HUES64 (cell line): ENCODE measurements at regions not wholly inside any gene's neighbourhood (a gene's known extent, or its start where the extent isn't known, plus 50 kb on each side); places are given as distances from the start of the nearest gene placed in this dataset.
"Not testable (repeated sequence)": the region's sequence is repeated elsewhere in the genome, so short reads cannot be mapped to it uniquely, and the experiment has no call there.

Experiments
- H3K27ac ChIP-seq: 2 replicates; pipeline ENCODE4 v1.7.0; 2013; ENCODE audit warnings: low read depth, low read length, inconsistent platforms
- H3K27me3 ChIP-seq: 2 replicates; pipeline ENCODE4 v1.6.1; 2013; ENCODE audit warnings: mild to moderate bottlenecking, low read length; ENCODE audit not compliant: insufficient read depth
- H3K36me3 ChIP-seq: 2 replicates; pipeline ENCODE4 v1.6.1; 2013; ENCODE audit warnings: mild to moderate bottlenecking, low read length; ENCODE audit not compliant: insufficient read depth
- H3K4me1 ChIP-seq: 2 replicates; pipeline ENCODE4 v1.6.1; 2013; ENCODE audit warnings: mild to moderate bottlenecking, low read length, moderate library complexity; ENCODE audit not compliant: insufficient read depth
- H3K4me3 ChIP-seq: 2 replicates; pipeline ENCODE4 v1.5.1; 2013; ENCODE audit warnings: mild to moderate bottlenecking, low read length, moderate library complexity
- H3K9ac ChIP-seq: 2 replicates; pipeline ENCODE4 v1.6.1; 2013; ENCODE audit warnings: mild to moderate bottlenecking, low read depth, low read length
- H3K9me3 ChIP-seq: 2 replicates; pipeline ENCODE4 v1.6.1; 2013; ENCODE audit warnings: low read depth, low read length; ENCODE audit not compliant: insufficient read depth
- WGBS: fragments of 150-250, 120-280 bp; methylation state at CpG from one replicate; pipeline ENCODE4 v1.1.7; 2013; ENCODE audit warnings: missing lambda C conversion rate; 5-methylcytosine and 5-hydroxymethylcytosine counted together

- Histone ChIP-seq H3K36me3 (no peaks in the 10 kb centered on the region), H3K27ac (no peak overlapping the region), H3K4me3 (no peak overlapping the region), H3K9ac (no peak overlapping the region), H3K4me1 (0 out of 2 replicates have a peak, but pooled peaks cover 2% of the 10 kb centered on the region), H3K9me3 (no peaks in the 10 kb centered on the region), H3K27me3 (no peaks in the 10 kb centered on the region)
- WGBS = 97% methylated on average over 8 of the region's 8 CpGs
Observed at GRCh38 chr3:74135808-74136207, 478.7 kb downstream of the CNTN3 start.

GRCh38 chr3:74134831-74135230 lies 479.6 kb downstream of the CNTN3 start:
- H3K27me3 ChIP-seq = no peaks in the 10 kb centered on the region
- no peaks in the 10 kb centered on the region for H3K9me3 ChIP-seq
- 89% methylated on average over 2 of the region's 2 CpGs for WGBS

GRCh38 chr3:74131546-74132328 lies 482.7 kb downstream of the CNTN3 start:
- H3K4me1 ChIP-seq, H3K9me3 ChIP-seq: not testable (repeated sequence)
- 81% methylated on average over 6 of the region's 6 CpGs for WGBS

More at GRCh38 chr3:74134831-74135230, 479.6 kb downstream of the CNTN3 start:
- 0 out of 2 replicates have a peak, but pooled peaks cover 2% of the 10 kb centered on the region for H3K4me1 ChIP-seq
- no peak overlapping the region for H3K4me3 ChIP-seq
- H3K36me3 ChIP-seq = no peaks in the 10 kb centered on the region
- no peak overlapping the region for H3K27ac ChIP-seq
- H3K9ac ChIP-seq = no peak overlapping the region

GRCh38 chr3:74129611-74130010 lies 484.8 kb downstream of the CNTN3 start:
- no peak overlapping the region for H3K27ac ChIP-seq
- H3K9ac ChIP-seq = no peak overlapping the region
- no peaks in the 10 kb centered on the region for H3K9me3 ChIP-seq
- no peak overlapping the region for H3K4me3 ChIP-seq
- no peaks in the 10 kb centered on the region for H3K27me3 ChIP-seq
- H3K4me1 ChIP-seq = 0 out of 2 replicates have a peak, but pooled peaks cover 2% of the 10 kb centered on the region
- no peaks in the 10 kb centered on the region for H3K36me3 ChIP-seq
- WGBS = 96% methylated on average over 2 of the region's 2 CpGs

More at GRCh38 chr3:74131546-74132328, 482.7 kb downstream of the CNTN3 start:
- not testable (repeated sequence) for H3K27me3 ChIP-seq, H3K27ac ChIP-seq, H3K4me3 ChIP-seq, H3K36me3 ChIP-seq, H3K9ac ChIP-seq

GRCh38 chr3:74129056-74129455 lies 485.4 kb downstream of the CNTN3 start:
- Histone ChIP-seq H3K36me3 (no peaks in the 10 kb centered on the region), H3K4me1 (no peaks in the 10 kb centered on the region), H3K27me3 (no peaks in the 10 kb centered on the region), H3K9ac (no peak overlapping the region), H3K9me3 (no peaks in the 10 kb centered on the region), H3K27ac (no peak overlapping the region), H3K4me3 (no peak overlapping the region)
- WGBS = 100% methylated on average over 1 of the region's 1 CpG

- no peaks in the 10 kb centered on the region for H3K27me3 ChIP-seq
- no peak overlapping the region for H3K4me3 ChIP-seq
- WGBS = 100% methylated on average over 1 of the region's 1 CpG
- no peak overlapping the region for H3K9ac ChIP-seq
- no peak overlapping the region for H3K27ac ChIP-seq
- no peaks in the 10 kb centered on the region for H3K4me1 ChIP-seq
- no peaks in the 10 kb centered on the region for H3K36me3 ChIP-seq
- no peaks in the 10 kb centered on the region for H3K9me3 ChIP-seq
Observed at GRCh38 chr3:74127256-74127655, 487.2 kb downstream of the CNTN3 start.

- Histone ChIP-seq H3K4me1 (no peaks in the 10 kb centered on the region), H3K4me3 (no peak overlapping the region), H3K36me3 (no peaks in the 10 kb centered on the region), H3K9me3 (no peaks in the 10 kb centered on the region), H3K27me3 (no peaks in the 10 kb centered on the region), H3K27ac (no peak overlapping the region), H3K9ac (no peak overlapping the region)
- WGBS = 92% methylated on average over 7 of the region's 7 CpGs
Observed at GRCh38 chr3:74124782-74125181, 489.7 kb downstream of the CNTN3 start.

- Histone ChIP-seq H3K9ac (no peak overlapping the region), H3K9me3 (no peaks in the 10 kb centered on the region), H3K27me3 (no peaks in the 10 kb centered on the region), H3K4me1 (no peaks in the 10 kb centered on the region), H3K36me3 (no peaks in the 10 kb centered on the region), H3K4me3 (no peak overlapping the region), H3K27ac (no peak overlapping the region)
- 92% methylated on average over 3 of the region's 3 CpGs for WGBS
Observed at GRCh38 chr3:74122281-74122680, 492.2 kb downstream of the CNTN3 start.

GRCh38 chr3:74121761-74122160 lies 492.7 kb downstream of the CNTN3 start:
- H3K4me1 ChIP-seq = no peaks in the 10 kb centered on the region
- WGBS = no CpG with 5 or more reads among the region's 1 CpG
- H3K36me3 ChIP-seq = no peaks in the 10 kb centered on the region
- no peak overlapping the region for H3K4me3 ChIP-seq
- H3K9me3 ChIP-seq = no peaks in the 10 kb centered on the region
- no peak overlapping the region for H3K27ac ChIP-seq
- no peak overlapping the region for H3K9ac ChIP-seq
- no peaks in the 10 kb centered on the region for H3K27me3 ChIP-seq

GRCh38 chr3:74119221-74119620 lies 494.5 kb upstream of the PDZRN3 start:
- WGBS = 94% methylated on average over 1 of the region's 1 CpG
- H3K4me1 ChIP-seq = 0 out of 2 replicates have a peak, but pooled peaks cover 4% of the 10 kb centered on the region

GRCh38 chr3:74115906-74116305 lies 491.2 kb upstream of the PDZRN3 start:
- WGBS = 75% methylated on average over 3 of the region's 3 CpGs
- Histone ChIP-seq H3K27me3 (no peaks in the 10 kb centered on the region), H3K4me1 (0 out of 2 replicates have a peak, but pooled peaks cover 4% of the 10 kb centered on the region), H3K9me3 (no peaks in the 10 kb centered on the region), H3K27ac (no peak overlapping the region), H3K36me3 (no peaks in the 10 kb centered on the region), H3K9ac (no peak overlapping the region), H3K4me3 (no peak overlapping the region)

More at GRCh38 chr3:74119221-74119620, 494.5 kb upstream of the PDZRN3 start:
- Histone ChIP-seq H3K9me3 (no peaks in the 10 kb centered on the region), H3K36me3 (no peaks in the 10 kb centered on the region), H3K27me3 (no peaks in the 10 kb centered on the region), H3K9ac (no peak overlapping the region), H3K27ac (no peak overlapping the region), H3K4me3 (no peak overlapping the region)
